ENCODE measurements at regions not wholly inside any gene's neighbourhood (a gene's known extent, or its start where the extent isn't known, plus 50 kb on each side); places are given as distances from the start of the nearest gene placed in this dataset.
A peak's percentile ranks its signal among the peaks of the same experiment; 100 is the strongest.

GRCh38 chr2:34025196-34025595, 426.1 kb upstream of the FAM98A start:
- no peak for DNase-seq

DNA sequence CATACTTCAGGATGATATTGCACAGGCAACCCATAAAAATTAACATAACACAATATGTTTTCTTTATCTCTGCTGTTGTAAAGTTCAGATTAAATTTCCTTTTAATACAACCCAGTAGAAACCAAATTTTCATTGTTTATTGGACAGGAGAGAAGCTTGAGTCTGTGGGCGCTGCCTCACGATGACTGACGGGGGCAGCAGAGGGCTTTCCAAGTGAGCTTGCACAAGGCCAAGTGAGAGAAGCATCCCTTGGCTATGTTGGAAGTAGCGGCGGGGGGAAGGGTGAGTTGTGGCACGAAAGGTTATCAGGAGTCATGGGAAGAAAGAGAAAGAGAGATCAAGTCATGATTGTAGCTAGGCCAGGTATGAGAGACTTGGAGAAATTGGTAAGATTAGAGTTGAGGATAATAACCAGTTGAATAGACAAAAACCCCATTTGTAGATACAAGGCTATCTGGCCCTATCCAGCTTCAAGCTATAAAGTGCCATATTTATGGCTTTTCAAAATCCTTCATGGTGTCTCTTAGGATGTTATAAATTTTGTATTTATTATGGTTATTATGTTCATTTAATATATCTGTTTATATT, 413.7 kb upstream of the FAM98A start:
- peak; percentile 56 to 57 for DNase-seq

- DNase-seq, result no peak
These were observed 412.6 kb upstream of the FAM98A start for GRCh38 chr2:34011684-34012083.

- DNase-seq, result no peak
These were observed 406.8 kb upstream of the FAM98A start for GRCh38 chr2:34005901-34006300.

GRCh38 chr2:34004936-34005335, 405.8 kb upstream of the FAM98A start:
- DNase-seq, result no peak

DNA sequence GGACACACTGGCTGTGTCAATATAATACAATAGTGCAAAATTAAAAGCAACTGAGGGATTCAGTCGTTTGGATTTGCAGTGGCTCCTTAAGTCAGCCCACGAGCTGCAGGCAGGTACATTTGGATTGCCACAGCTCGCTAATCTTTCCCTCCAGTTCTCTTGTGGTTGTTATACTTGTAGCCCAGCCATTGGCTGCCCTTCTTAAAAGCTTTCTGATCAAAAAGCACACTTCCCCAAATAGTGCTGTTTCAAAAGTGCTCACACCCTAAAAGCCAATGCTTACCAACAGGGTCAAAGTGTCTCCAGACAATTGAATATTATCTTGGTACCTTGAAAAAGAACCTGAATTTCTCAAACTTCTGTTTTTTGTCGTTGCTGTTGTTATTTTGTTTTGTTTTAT, 404.7 kb upstream of the FAM98A start:
- DNase-seq, result no peak

GRCh38 chr2:34001557-34001956, 402.5 kb upstream of the FAM98A start:
- DNase-seq, result no peak

DNA sequence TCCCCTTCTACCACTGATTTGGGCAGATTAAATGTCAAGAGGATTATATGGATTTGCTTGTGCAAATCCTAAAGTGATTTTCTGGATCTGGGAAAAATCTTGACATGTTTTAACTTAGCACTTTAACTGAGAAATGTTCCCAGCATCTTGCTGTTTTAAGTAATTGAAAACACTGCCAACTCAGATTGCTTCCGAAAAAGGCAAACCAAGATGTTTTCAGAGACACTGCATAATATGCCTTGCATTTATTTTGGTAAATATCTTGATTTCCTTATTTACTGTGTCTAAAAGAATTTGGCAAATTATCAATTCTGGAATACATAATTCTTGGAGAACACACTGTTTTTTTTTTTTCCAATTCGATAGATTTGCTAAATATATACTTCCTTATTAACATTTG, 385.0 kb upstream of the FAM98A start:
- DNase-seq, result no peak

DNA sequence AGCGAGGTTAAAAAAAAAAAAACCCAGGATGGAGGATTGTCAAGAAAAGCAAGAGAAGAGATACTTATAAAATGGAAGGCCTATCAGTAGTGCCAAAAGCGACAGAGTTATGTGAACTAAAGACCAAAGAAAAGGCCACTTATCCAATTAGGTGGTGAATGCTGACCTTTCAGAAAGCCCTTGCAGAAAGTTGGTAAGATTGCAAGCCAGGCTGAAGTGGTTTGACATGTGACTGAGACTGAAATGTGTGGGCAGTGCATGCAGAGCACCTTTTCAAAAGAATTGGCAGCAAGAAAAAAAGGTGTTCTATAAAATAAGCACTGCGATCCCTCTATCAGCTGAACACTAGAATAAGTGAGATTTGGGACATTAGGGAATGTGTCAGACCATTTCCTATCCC, 379.4 kb upstream of the FAM98A start:
- DNase-seq, result no peak

DNA sequence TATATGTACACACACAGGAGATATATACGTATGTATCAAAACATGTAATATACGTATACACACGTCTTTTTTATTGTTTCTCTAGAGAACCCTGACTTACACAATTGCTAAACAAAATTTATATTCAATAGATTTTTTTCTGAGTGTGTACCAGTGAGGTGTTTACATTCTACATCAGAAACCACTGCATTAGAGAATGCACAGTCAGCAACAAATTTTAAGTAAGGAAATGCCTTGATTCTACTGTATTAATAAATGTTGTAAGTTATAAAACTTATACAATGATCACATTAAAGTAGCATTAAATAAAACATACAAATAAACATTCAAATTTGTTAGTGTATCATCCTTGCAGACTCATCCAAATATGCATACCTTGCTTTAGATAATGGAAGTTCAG, 376.4 kb upstream of the FAM98A start:
- no peak for DNase-seq

DNA sequence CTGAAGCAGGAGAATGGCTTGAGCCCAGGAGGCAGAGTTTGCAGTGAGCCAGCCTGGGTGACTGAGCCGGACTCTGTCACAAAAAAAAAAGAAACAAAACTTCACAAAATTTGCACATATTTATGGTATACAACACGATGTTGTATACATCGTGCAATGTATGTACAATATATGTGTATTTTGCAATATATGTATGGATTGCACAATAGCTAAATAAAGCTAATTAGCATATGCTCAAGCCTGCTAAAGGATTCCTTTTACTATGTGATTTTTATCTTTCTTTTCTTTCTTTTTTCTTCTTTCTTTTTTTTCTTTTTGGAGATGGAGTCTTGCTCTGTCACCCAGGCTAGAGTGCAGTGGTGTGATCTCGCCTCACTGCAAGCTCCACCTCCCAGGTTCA, 368.0 kb upstream of the FAM98A start:
- DNase-seq, result no peak

- no peak for DNase-seq
These were observed 359.5 kb upstream of the FAM98A start for GRCh38 chr2:33958591-33958990.

GRCh38 chr2:33949371-33949770, 350.3 kb upstream of the FAM98A start:
- DNase-seq, result no peak

- DNase-seq, result no peak
These were observed 347.1 kb upstream of the FAM98A start for GRCh38 chr2:33946193-33946592.

GRCh38 chr2:33933203-33933602, 334.1 kb upstream of the FAM98A start:
- DNase-seq, result no peak

GRCh38 chr2:33931164-33931563, 332.1 kb upstream of the FAM98A start:
- no peak for DNase-seq

DNA sequence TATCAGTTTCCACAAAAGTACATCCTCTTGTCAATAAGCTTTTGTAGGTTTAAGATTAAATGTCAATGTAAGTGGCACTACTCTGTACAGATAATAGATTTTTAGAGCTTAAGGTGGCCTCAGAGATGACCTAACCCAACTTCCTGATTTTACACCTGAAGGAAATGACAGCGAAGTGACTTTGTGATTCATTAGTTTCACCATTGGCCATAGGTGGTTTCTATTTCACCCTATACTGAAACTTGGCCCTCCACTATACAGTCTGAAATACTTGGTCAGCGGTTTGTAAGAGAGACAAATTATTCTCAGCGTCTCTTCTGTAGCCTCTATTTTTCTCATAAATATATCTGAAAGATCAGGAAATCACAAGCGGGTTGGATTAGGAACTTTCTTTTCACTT, 330.4 kb upstream of the FAM98A start:
- DNase-seq, result no peak

- DNase-seq, result no peak
These were observed 328.7 kb upstream of the FAM98A start for GRCh38 chr2:33927756-33928155.

GRCh38 chr2:33925311-33925710, 326.2 kb upstream of the FAM98A start:
- DNase-seq, result no peak

- DNase-seq, result no peak
These were observed 325.6 kb upstream of the FAM98A start for GRCh38 chr2:33924586-33925169.

DNA sequence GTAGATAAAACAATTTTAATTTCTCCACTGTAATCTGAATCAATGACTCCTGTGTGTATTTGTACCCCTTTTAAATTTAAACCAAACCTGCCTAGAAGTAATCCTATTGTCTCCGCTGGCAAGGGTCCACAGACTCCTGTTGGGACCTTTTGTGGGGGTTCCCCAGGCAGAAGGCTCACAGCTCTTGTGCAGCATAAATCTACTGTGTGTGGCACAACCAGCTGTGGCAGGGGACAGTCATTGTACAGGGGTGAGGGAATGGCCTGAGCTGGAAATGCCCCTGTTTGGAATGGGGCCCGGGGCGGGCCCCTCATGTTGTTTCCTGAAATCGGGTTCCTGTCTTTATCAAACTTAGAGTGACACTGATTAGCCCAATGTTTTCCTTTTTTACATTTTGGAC, 318.2 kb upstream of the FAM98A start:
- no peak for DNase-seq

- no peak for DNase-seq
These were observed 314.0 kb upstream of the FAM98A start for GRCh38 chr2:33913071-33913616.

GRCh38 chr2:33911327-33911726, 312.2 kb upstream of the FAM98A start:
- no peak for DNase-seq

- no peak for DNase-seq
These were observed 311.0 kb upstream of the FAM98A start for GRCh38 chr2:33909945-33910695.
